Endothelial cell of umbilical vein (primary cell): ENCODE measurements at regions not wholly inside any gene's neighbourhood (a gene's known extent, or its start where the extent isn't known, plus 50 kb on each side); places are given as distances from the start of the nearest gene placed in this dataset.
A peak's percentile ranks its signal among the peaks of the same experiment; 100 is the strongest.

Source experiments
- BruUV-seq: library from RNA; stranded (reverse); fragments of 400-500 nt; replicated peaks from 2 replicates; lab custom pipeline; 2021; lab: Mats Ljungman, UMichigan
- CTCF ChIA-PET: fragments of 300-600, 350-600 bp; sonication (Branson Sonifier 250); formaldehyde crosslinking; loops from one replicate; lab custom pipeline; 2021; ENCODE audit warnings: antibody characterized with exemption, inconsistent platforms; lab: Charles Lee
- POLR2A ChIA-PET: fragments of 300-600, 350-600 bp; sonication (Branson Sonifier 250); formaldehyde crosslinking; loops from one replicate; lab custom pipeline; 2021; ENCODE audit warnings: antibody characterized with exemption, inconsistent platforms; lab: Charles Lee
- DNase-seq: peaks from one replicate; pipeline ENCODE4 v3.0.0-alpha.2; 2011; ENCODE audit warnings: low read depth, low spot score
- FAIRE-seq: peaks from 2 replicates; lab custom pipeline; 2011; peaks lifted over from hg19 to GRCh38; lab: Jason Lieb, UNC
- H2AFZ ChIP-seq: 2 replicates; pipeline ENCODE4 v1.6.0; 2012; ENCODE audit warnings: low read depth, low read length, control low read depth, inconsistent platforms
- H3K27ac ChIP-seq: 2 replicates; pipeline ENCODE4 v1.5.1; 2011; ENCODE audit warnings: low read depth, mild to moderate bottlenecking, control low read depth, low read length, moderate library complexity; ENCODE audit not compliant: insufficient read depth
- H3K27me3 ChIP-seq, 2 experiments: 2 replicates each; pipeline versions ENCODE4 v1.6.0 to v1.6.1; 2011; ENCODE audit warnings: low read length in 2 of 2, mixed read lengths in 1 of 2; ENCODE audit not compliant: control insufficient read depth in 2 of 2, insufficient read depth in 2 of 2
- H3K36me3 ChIP-seq, 2 experiments: 2 replicates in 1 of 2; 3 replicates in 1 of 2; pipeline ENCODE4 v1.5.1; 2011; ENCODE audit warnings: low read length in 2 of 2, mild to moderate bottlenecking in 1 of 2, moderate library complexity in 1 of 2; ENCODE audit not compliant: control insufficient read depth in 2 of 2, insufficient read depth in 2 of 2; ENCODE audit errors: extremely low read depth in 1 of 2
- H3K4me1 ChIP-seq: 3 replicates; pipeline ENCODE4 v1.5.1; 2011; ENCODE audit warnings: mild to moderate bottlenecking, low read length; ENCODE audit not compliant: control insufficient read depth, insufficient read depth; ENCODE audit errors: extremely low read depth
- H3K4me2 ChIP-seq: 2 replicates; pipeline ENCODE4 v1.6.1; 2011; ENCODE audit warnings: low read length, control low read depth, mixed read lengths; ENCODE audit not compliant: insufficient read depth
- H3K4me3 ChIP-seq, 3 experiments: fragments of 200-600 bp in 1 of 3; sonication (generic), shearing (Covaris generic) in 1 of 3; replicated peaks in 1 of 3; 2 replicates each; pipeline ENCODE4 v1.5.1; 2011 to 2016; ENCODE audit warnings: control low read depth in 3 of 3, low read length in 3 of 3, mild to moderate bottlenecking in 2 of 3, inconsistent platforms in 1 of 3, low read depth in 1 of 3, moderate library complexity in 1 of 3; ENCODE audit not compliant: insufficient read depth in 1 of 3
- H3K79me2 ChIP-seq: 2 replicates; pipeline ENCODE4 v1.6.0; 2012; ENCODE audit warnings: low read length, inconsistent platforms; ENCODE audit not compliant: control insufficient read depth, insufficient read depth
- H3K9ac ChIP-seq: replicated peaks from 2 replicates; pipeline ENCODE3; 2011; ENCODE audit warnings: low read length, control low read depth; ENCODE audit not compliant: insufficient read depth; ENCODE audit errors: extremely low read depth
- H3K9me1 ChIP-seq: replicated peaks from 3 replicates; pipeline ENCODE4 v1.6.0; 2011; ENCODE audit warnings: mild to moderate bottlenecking, low read length; ENCODE audit not compliant: control insufficient read depth, insufficient read depth; ENCODE audit errors: extremely low read depth
- H3K9me3 ChIP-seq: replicated peaks from 2 replicates; pipeline ENCODE4 v1.5.1; 2012; ENCODE audit warnings: low read length, inconsistent platforms; ENCODE audit not compliant: control insufficient read depth, insufficient read depth
- H4K20me1 ChIP-seq: replicated peaks from 2 replicates; pipeline ENCODE3; 2011; ENCODE audit warnings: mild to moderate bottlenecking, low read length; ENCODE audit not compliant: control insufficient read depth, insufficient read depth; ENCODE audit errors: extremely low read depth
- EZH2 ChIP-seq: IDR thresholded peaks from 2 replicates; pipeline ENCODE4 v1.6.1; 2012; ENCODE audit warnings: borderline replicate concordance, low read depth, mild to moderate bottlenecking, moderate library complexity, low read length, inconsistent platforms; ENCODE audit not compliant: severe bottlenecking
- FOS ChIP-seq: IDR thresholded peaks from 2 replicates; pipeline ENCODE4 v1.6.1; 2011; ENCODE audit warnings: mild to moderate bottlenecking, low read length, moderate library complexity, borderline replicate concordance; ENCODE audit not compliant: insufficient read depth
- GATA2 ChIP-seq: IDR thresholded peaks from 2 replicates; pipeline ENCODE4 v1.7.0; 2011; ENCODE audit warnings: low read depth, mild to moderate bottlenecking, moderate library complexity, mixed read lengths, low read length; ENCODE audit not compliant: insufficient read length, insufficient read depth
- JUN ChIP-seq: IDR thresholded peaks from 2 replicates; pipeline ENCODE4 v1.6.1; 2011; ENCODE audit warnings: borderline replicate concordance, low read depth; ENCODE audit not compliant: insufficient read length, insufficient read depth
- MYC ChIP-seq: IDR thresholded peaks from one replicate; pipeline ENCODE4 v1.6.1; 2011; ENCODE audit warnings: mild to moderate bottlenecking, low read depth, low read length
- POLR2A ChIP-seq: IDR thresholded peaks from 2 replicates; pipeline ENCODE4 v1.6.1; 2012; ENCODE audit warnings: low read depth, mild to moderate bottlenecking, control low read depth, low read length
- POLR2AphosphoS5 ChIP-seq: IDR thresholded peaks from 2 replicates; pipeline ENCODE4 v1.6.1; 2012; ENCODE audit warnings: low read depth, mild to moderate bottlenecking, control low read depth, low read length, moderate library complexity; ENCODE audit not compliant: insufficient read depth
- dilution Hi-C: fragments of 300-500 bp; cut with MboI; formaldehyde crosslinking; loops from one replicate; pipeline ENCODE4 v1.15.0; 2019; ENCODE audit warnings: low sequenced_read_pairs; ENCODE audit not compliant: extremely low pct_ligation_motif_present
- intact Hi-C: fragments of 100-400 bp; cut with micrococcal nuclease; formaldehyde crosslinking; loops from one replicate; pipeline ENCODE4 v1.10.0; 2022
- TF ChIP-seq, protein P1 (sequence below): IDR thresholded peaks from 2 replicates; pipeline ENCODE4 v1.6.1; 2011; ENCODE audit not compliant: insufficient read depth, insufficient read length
- TF ChIP-seq, protein P2 (sequence below), 2 donors: IDR thresholded peaks; 1 replicate in 1 of 2; 2 replicates in 1 of 2; pipeline ENCODE4 v1.5.1; 2011; ENCODE audit warnings: low read length in 2 of 2, mild to moderate bottlenecking in 2 of 2, moderate library complexity in 2 of 2, control low read depth in 1 of 2, inconsistent platforms in 1 of 2, low read depth in 1 of 2; ENCODE audit not compliant: insufficient read depth in 1 of 2; ENCODE audit errors: extremely low read depth in 1 of 2

DNA sequence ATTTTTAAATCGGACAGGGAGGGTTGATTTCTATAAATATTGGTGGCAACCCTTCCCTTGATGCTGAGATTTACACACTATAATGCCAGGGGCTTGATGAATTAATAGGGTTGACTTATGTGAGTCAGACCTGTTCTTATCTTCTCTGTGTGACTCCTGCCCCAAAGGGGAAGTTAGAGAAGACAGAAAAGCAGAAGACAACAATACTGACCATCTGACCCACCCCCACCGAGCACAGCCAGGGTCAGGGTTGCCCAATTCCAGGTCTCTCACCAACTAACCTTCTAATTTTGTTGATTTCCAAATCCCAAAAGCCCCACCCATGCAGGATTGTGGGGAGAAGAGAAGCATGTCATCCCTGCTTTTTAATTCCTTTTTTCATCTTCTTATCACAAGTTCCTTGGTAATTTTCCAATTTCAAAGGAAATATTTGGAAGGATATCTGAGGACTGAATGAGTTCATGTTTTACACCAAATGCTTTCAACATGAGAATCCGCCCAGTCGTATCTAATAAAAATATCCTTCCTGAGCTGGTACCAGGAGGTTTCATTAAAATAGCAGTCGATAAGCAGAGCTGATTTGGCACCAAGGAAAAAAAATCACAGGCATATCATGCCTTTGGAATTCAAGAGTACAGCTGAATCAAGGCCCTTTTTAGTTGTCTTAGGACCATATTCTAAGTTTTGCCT lies 603.4 kb upstream of the CDH11 start:
- peak; percentile 42 for DNase-seq
- Histone ChIP-seq H2AFZ (no peak overlapping the region), H3K79me2 (no peaks in the 10 kb centered on the region), H3K27ac (no peak overlapping the region), H3K9me3 (no peaks in the 10 kb centered on the region), H3K9ac (no peak overlapping the region), H3K4me3 (no peak overlapping the region), H3K27me3 (no peaks in the 10 kb centered on the region), H4K20me1 (no peaks in the 10 kb centered on the region), H3K4me2 (peak overlapping the region; percentile 29), H3K36me3 (no peaks in the 10 kb centered on the region), H3K4me1 (peaks cover 3% of the 10 kb centered on the region), H3K9me1 (no peaks in the 10 kb centered on the region)
- dilution Hi-C loops, result no loop called here
- intact Hi-C loops, result no loop called here
- POLR2A ChIA-PET, result no interaction called here
- BruUV-seq, result no TSS peak
- no peak for FAIRE-seq
- CTCF ChIA-PET, result interaction anchor here (1.0 to 1.3 kb wide), 2 partner anchors 8 to 9 kb away, joined by 3 to 5 read pairs; no protein-coding TSS in a partner anchor
- TF ChIP-seq FOS, result peak; percentile 34
- peak; percentile 77 for TF ChIP-seq GATA2
- TF ChIP-seq, protein P1, sequence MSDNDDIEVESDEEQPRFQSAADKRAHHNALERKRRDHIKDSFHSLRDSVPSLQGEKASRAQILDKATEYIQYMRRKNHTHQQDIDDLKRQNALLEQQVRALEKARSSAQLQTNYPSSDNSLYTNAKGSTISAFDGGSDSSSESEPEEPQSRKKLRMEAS, result no peak

DNA sequence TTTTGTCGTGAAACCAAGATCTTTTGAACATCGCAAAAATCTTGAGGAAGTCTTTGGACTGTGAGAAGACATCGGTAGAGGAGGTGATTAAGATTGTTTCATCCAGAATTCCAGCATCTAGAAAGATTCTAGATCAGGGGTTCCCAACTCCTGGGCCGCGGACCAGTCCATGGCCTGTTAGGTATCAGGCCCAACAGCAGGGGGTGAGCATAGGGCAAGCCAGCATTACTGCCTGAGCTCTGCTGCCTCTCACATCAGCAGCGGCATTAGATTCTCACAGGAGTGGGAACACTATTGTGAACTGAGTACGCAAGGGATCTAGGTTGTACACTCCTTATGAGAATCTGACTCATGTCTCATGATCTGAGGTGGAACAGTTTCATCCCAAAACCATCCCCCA lies 600.6 kb upstream of the CDH11 start:
- no peaks in the 10 kb centered on the region for H3K27me3 ChIP-seq
- no peaks in the 10 kb centered on the region for H4K20me1 ChIP-seq
- H2AFZ ChIP-seq, result no peak overlapping the region
- no TSS peak for BruUV-seq
- H3K4me2 ChIP-seq, result no peak overlapping the region
- peaks cover 3% of the 10 kb centered on the region for H3K4me1 ChIP-seq
- H3K9me1 ChIP-seq, result no peaks in the 10 kb centered on the region
- no peak overlapping the region for H3K9ac ChIP-seq
- H3K79me2 ChIP-seq, result no peaks in the 10 kb centered on the region
- no peak overlapping the region for H3K27ac ChIP-seq
- intact Hi-C loops, result no loop called here
- ChIA-PET POLR2A (no interaction called here), CTCF (no interaction called here)
- TF ChIP-seq GATA2 (no peak), FOS (no peak), POLR2A (no peak), MYC (no peak), JUN (no peak), POLR2AphosphoS5 (no peak), EZH2 (no peak)
- TF ChIP-seq, protein P2, sequence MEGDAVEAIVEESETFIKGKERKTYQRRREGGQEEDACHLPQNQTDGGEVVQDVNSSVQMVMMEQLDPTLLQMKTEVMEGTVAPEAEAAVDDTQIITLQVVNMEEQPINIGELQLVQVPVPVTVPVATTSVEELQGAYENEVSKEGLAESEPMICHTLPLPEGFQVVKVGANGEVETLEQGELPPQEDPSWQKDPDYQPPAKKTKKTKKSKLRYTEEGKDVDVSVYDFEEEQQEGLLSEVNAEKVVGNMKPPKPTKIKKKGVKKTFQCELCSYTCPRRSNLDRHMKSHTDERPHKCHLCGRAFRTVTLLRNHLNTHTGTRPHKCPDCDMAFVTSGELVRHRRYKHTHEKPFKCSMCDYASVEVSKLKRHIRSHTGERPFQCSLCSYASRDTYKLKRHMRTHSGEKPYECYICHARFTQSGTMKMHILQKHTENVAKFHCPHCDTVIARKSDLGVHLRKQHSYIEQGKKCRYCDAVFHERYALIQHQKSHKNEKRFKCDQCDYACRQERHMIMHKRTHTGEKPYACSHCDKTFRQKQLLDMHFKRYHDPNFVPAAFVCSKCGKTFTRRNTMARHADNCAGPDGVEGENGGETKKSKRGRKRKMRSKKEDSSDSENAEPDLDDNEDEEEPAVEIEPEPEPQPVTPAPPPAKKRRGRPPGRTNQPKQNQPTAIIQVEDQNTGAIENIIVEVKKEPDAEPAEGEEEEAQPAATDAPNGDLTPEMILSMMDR (IDR thresholded peaks at IDR 0.05; ENCODE audit: extremely low read depth in 1 of 2, insufficient read depth in 1 of 2, low read depth in 1 of 2, low read length in 2 of 2), result no peak
- TF ChIP-seq, protein P1, result no peak
- FAIRE-seq (no peak), DNase-seq (no peak)
- no peaks in the 10 kb centered on the region for H3K9me3 ChIP-seq
- H3K36me3 ChIP-seq, result no peaks in the 10 kb centered on the region
- dilution Hi-C loops, result no loop called here
- H3K4me3 ChIP-seq, result no peak overlapping the region
